Ovary (tissue), 7 donors: ENCODE measurements at regions not wholly inside any gene's neighbourhood (a gene's known extent, or its start where the extent isn't known, plus 50 kb on each side); places are given as distances from the start of the nearest gene placed in this dataset.

Experiments
- DNase-seq, 5 donors: peaks; one replicate each; pipeline ENCODE4 v3.0.0-alpha.2; 2019 to 2020
- H3K27ac ChIP-seq, 2 donors: fragments of 200-600 bp; one replicate each; pipeline versions ENCODE4 v1.5.1 to v1.8.0; 2019 to 2022
- H3K27me3 ChIP-seq: fragments of 200-600 bp; one replicate; pipeline ENCODE4 v1.8.0; 2022
- H3K36me3 ChIP-seq: fragments of 200-600 bp; sonication (generic); one replicate; pipeline ENCODE4 v1.5.1; 2019
- H3K4me1 ChIP-seq: one replicate; pipeline ENCODE4 v1.8.1; 2013; ENCODE audit warnings: mild to moderate bottlenecking, moderate library complexity; ENCODE audit not compliant: insufficient read depth
- H3K4me3 ChIP-seq: fragments of 200-600 bp; sonication (generic); one replicate; pipeline ENCODE4 v1.5.1; 2017
- H3K9me3 ChIP-seq, 2 donors: fragments of 200-600 bp in 1 of 2; sonication (generic) in 1 of 2; one replicate each; pipeline versions ENCODE4 v1.5.1 to v1.8.1; 2013 to 2019; ENCODE audit warnings: mild to moderate bottlenecking in 1 of 2, moderate library complexity in 1 of 2
- CTCF ChIP-seq, 3 donors: fragments of 450-650 bp in 2 of 3; fragments of 200-600 bp in 1 of 3; IDR thresholded peaks; one replicate each; pipeline versions ENCODE4 v1.5.1 to v1.8.0; 2016 to 2022; ENCODE audit warnings: antibody characterized with exemption in 3 of 3, mild to moderate bottlenecking in 1 of 3
- EP300 ChIP-seq: sonication (generic); formaldehyde crosslinking; IDR thresholded peaks from one replicate; pipeline ENCODE4 v1.6.1; 2017; ENCODE audit warnings: antibody characterized with exemption
- POLR2A ChIP-seq: fragments of 450-650 bp; IDR thresholded peaks from one replicate; pipeline ENCODE4 v1.6.1; 2017; ENCODE audit warnings: antibody characterized with exemption, mild to moderate bottlenecking, moderate library complexity
- WGBS, 3 donors: extraction: QIAGEN DNeasy Blood & Tissue Kit in 1 of 3; methylation state at CpG; one replicate each; pipeline versions ENCODE4 v1.1.5 to v1.1.7; 2013 to 2017; 5-methylcytosine and 5-hydroxymethylcytosine counted together
- intact Hi-C, 4 donors: fragments of 100-400 bp; cut with DNase I; formaldehyde crosslinking; loops; one replicate each; pipeline versions ENCODE4 v1.11.0 to v1.15.1; 2022 to 2023
- donor health status: DM: no; HTN: no; CAD: no; lungs with moderate emphysema.
- donor health status: DM: no; HTN: no; CAD: no.
- donor health status: Bipolar disorder and iron deficiency.
- donor health status: DM: no; HTN: no; CAD: no.
- donor health status: DM: yes; HTN: yes; CAD: no.

- DNase-seq = no peak
- TF ChIP-seq POLR2A = no peak
- no peak for TF ChIP-seq CTCF (IDR thresholded peaks at IDR 0.05)
- no peak for TF ChIP-seq EP300
- intact Hi-C loops = loop anchor here in 1 of 4 donors (10.0 kb wide), 1 partner anchor 340 kb away; no protein-coding TSS in a partner anchor
- Histone ChIP-seq H3K4me3 (no peak overlapping the region), H3K27me3 (no peaks in the 10 kb centered on the region), H3K9me3 (no peaks in the 10 kb centered on the region), H3K36me3 (no peaks in the 10 kb centered on the region), H3K27ac (no peak overlapping the region), H3K4me1 (no peaks in the 10 kb centered on the region)
- WGBS, 3 donors = 89 to 95% (median 94%) methylated on average over 2 of the region's 2 CpGs
Observed at GRCh38 chr20:41694796-41695195, 76.6 kb upstream of the CHD6 start.

DNA sequence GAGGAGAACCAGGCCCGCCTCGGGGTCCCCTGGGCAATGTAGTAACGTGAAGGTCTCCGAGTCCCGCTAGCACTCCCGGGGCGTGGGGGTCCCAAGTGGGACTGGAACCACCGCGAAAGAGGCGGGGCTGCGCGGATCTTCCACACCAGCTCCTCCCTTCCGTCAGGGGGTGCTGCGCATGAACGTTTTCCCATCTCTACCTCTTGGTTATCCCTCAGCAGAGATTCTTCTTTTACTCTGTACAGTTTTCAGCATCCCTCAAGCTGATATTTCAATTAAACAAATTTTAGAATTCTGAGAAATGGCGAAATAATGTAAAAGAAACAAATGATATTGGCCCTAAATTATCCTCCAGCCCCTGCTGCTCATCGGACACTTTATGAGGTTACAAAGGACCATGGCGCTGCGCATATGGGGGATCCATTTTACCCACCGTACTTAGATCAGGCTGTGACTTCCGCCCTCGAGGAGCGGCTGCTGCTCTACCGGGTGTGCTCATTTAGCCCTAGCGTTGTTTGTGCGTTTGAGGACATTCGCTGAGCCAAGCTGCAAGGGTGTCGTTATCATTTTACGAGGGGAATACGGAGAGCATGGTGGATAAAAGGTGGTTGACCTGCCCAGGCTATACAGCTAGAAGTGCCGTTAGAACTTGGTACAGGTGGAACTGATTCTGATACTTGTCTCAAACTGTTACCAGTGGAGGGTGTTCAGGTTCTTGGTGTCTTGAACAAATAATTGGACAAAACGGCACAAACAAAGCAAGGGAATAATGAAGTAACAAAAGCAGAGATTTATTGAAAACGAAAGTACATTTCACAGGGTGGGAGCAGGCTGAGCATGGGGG lies 75.2 kb upstream of the CHD6 start:
- 0 to 1% (median 0%) methylated on average over 31 to 33 of the region's 33 CpGs for WGBS, 3 donors
- intact Hi-C loops = loop anchor here in 1 of 4 donors (10.0 kb wide), 1 partner anchor 339 kb away; no protein-coding TSS in a partner anchor

GRCh38 chr20:41692479-41693135 lies 74.4 kb upstream of the CHD6 start:
- Histone ChIP-seq H3K36me3 (no peaks in the 10 kb centered on the region), H3K9me3 (no peaks in the 10 kb centered on the region), H3K4me1 (no peaks in the 10 kb centered on the region), H3K4me3 (peak overlapping the region; percentile 64), H3K27me3 (no peaks in the 10 kb centered on the region), H3K27ac (peak overlapping the region; percentile 77 to 95)
- WGBS, 3 donors = 3 to 8% (median 6%) methylated on average over 21 to 29 of the region's 29 CpGs
- intact Hi-C loops = loop anchor here in 1 of 4 donors (10.0 kb wide), 1 partner anchor 338 kb away; no protein-coding TSS in a partner anchor
- peak; percentile 84 to 89 (median 87) for DNase-seq
- TF ChIP-seq POLR2A (no peak), EP300 (no peak), CTCF (IDR thresholded peaks at IDR 0.05) (no peak)

More for the DNA sequence above, 75.2 kb upstream of the CHD6 start:
- peak; percentile 72 to 85 (median 77) for DNase-seq
- Histone ChIP-seq H3K4me3 (peak overlapping the region; percentile 64), H3K27me3 (no peaks in the 10 kb centered on the region), H3K36me3 (no peaks in the 10 kb centered on the region), H3K27ac (peak overlapping the region; percentile 77 to 95), H3K4me1 (no peaks in the 10 kb centered on the region), H3K9me3 (no peaks in the 10 kb centered on the region)
- TF ChIP-seq EP300 = no peak
- peak; percentile 50 to 69 (median 68) for TF ChIP-seq CTCF (IDR thresholded peaks at IDR 0.05)
- TF ChIP-seq POLR2A = peak; percentile 11

- no peaks in the 10 kb centered on the region for H3K9me3 ChIP-seq
- whole genome bisulfite sequencing, 3 donors = 79 to 85% (median 82%) methylated on average over 2 of the region's 2 CpGs
- no peaks in the 10 kb centered on the region for H3K4me1 ChIP-seq
- H3K27me3 ChIP-seq = no peaks in the 10 kb centered on the region
- H3K4me3 ChIP-seq = no peak overlapping the region
- H3K36me3 ChIP-seq = no peaks in the 10 kb centered on the region
- no peak overlapping the region for H3K27ac ChIP-seq
- intact Hi-C loops = loop anchor here in 1 of 4 donors (10.0 kb wide), 1 partner anchor 337 kb away; no protein-coding TSS in a partner anchor
- no peak for TF ChIP-seq CTCF (IDR thresholded peaks at IDR 0.05)
- TF ChIP-seq EP300 = no peak
- DNase-seq = no peak
Observed at GRCh38 chr20:41691443-41691842, 73.3 kb upstream of the CHD6 start.
